ENCODE measurements at regions not wholly inside any gene's neighbourhood (a gene's known extent, or its start where the extent isn't known, plus 50 kb on each side); places are given as distances from the start of the nearest gene placed in this dataset.

- WGBS (ENCODE audit: insufficient coverage), result 86% methylated on average over 1 of the region's 4 CpGs
- ATAC-seq (ENCODE audit: low read depth) (no peak), DNase-seq (no peak)
- intact Hi-C loops (cut with micrococcal nuclease), result no loop called here
- no peak for TF ChIP-seq EZH2 (IDR thresholded peaks at IDR 0.05; ENCODE audit: borderline replicate concordance, insufficient read depth, low read depth, low read length, poor library complexity, severe bottlenecking)
- no peaks in the 10 kb centered on the region for H3K4me1 Mint-ChIP-seq
- no peaks in the 10 kb centered on the region for H3K9me3 Mint-ChIP-seq (ENCODE audit: insufficient read depth)
- no peak overlapping the region for H3K27ac ChIP-seq (ENCODE audit: low read length in 2 of 2)
- H3K27me3 ChIP-seq (replicated peaks in 1 of 4; ENCODE audit: control extremely low read depth in 1 of 4, control insufficient read depth in 3 of 4, insufficient read depth in 4 of 4, low read length in 3 of 4), result peaks cover 0 to 6% (median 3%) of the 10 kb centered on the region in 4 experiments
- peaks cover 33% of the 10 kb centered on the region for H3K27me3 Mint-ChIP-seq
- ChIA-PET CTCF (interaction anchor here (1.1 kb wide), 1 partner anchor 33 kb away, joined by 3 read pairs; no protein-coding TSS in a partner anchor), POLR2A (no interaction called here)
- no peaks in the 10 kb centered on the region for H4K20me1 ChIP-seq (ENCODE audit: control insufficient read depth, insufficient read depth, low read length, poor library complexity, severe bottlenecking)
- H3K4me1 ChIP-seq (ENCODE audit: control insufficient read depth in 2 of 2, insufficient read depth in 2 of 2, low read length in 2 of 2), result no peaks in the 10 kb centered on the region
- H3K9me3 ChIP-seq (ENCODE audit: control extremely low read depth in 1 of 3, control insufficient read depth in 2 of 3, insufficient read depth in 1 of 3, low read length in 2 of 3), result no peaks in the 10 kb centered on the region
- no peaks in the 10 kb centered on the region for H3K79me2 ChIP-seq (ENCODE audit: control insufficient read depth, insufficient read depth, low read length)
- H2AFZ ChIP-seq (ENCODE audit: insufficient read depth, low read depth, low read length, poor library complexity, severe bottlenecking), result no peak overlapping the region
- H3K4me3 Mint-ChIP-seq, result no peak overlapping the region
- H3K36me3 ChIP-seq (replicated peaks in 1 of 2; ENCODE audit: control extremely low read depth in 1 of 2, control insufficient read depth in 1 of 2, extremely low read depth in 1 of 2, insufficient read depth in 2 of 2, low read length in 1 of 2), result no peaks in the 10 kb centered on the region
- no peak overlapping the region for H3K4me2 ChIP-seq (replicated peaks; ENCODE audit: low read depth, low read length, poor library complexity, severe bottlenecking)
- H3K4me3 ChIP-seq (ENCODE audit: control extremely low read depth in 1 of 5, extremely low read depth in 1 of 5, insufficient read depth in 1 of 5, low read depth in 2 of 5, low read length in 4 of 5), result no peak overlapping the region
- H3K27ac Mint-ChIP-seq, result no peak overlapping the region
- H3K9ac ChIP-seq (ENCODE audit: low read length), result no peak overlapping the region
These were observed 69.7 kb downstream of the CMAS start for GRCh38 chr12:22115711-22116110.

GRCh38 chr12:22116376-22116775 is 70.4 kb downstream of the CMAS start:
- no CpG with 5 or more reads among the region's 5 CpGs for WGBS (ENCODE audit: insufficient coverage)
- Mint-ChIP-seq H3K4me3 (no peak overlapping the region), H3K27me3 (peaks cover 33% of the 10 kb centered on the region), H3K4me1 (peaks cover 4% of the 10 kb centered on the region), H3K9me3 (ENCODE audit: insufficient read depth) (no peaks in the 10 kb centered on the region), H3K27ac (no peak overlapping the region)
- no peak overlapping the region for H3K9ac ChIP-seq (ENCODE audit: low read length)
- ChIA-PET POLR2A (no interaction called here), CTCF (no interaction called here)
- no peaks in the 10 kb centered on the region for H3K79me2 ChIP-seq (ENCODE audit: control insufficient read depth, insufficient read depth, low read length)
- no peak for DNase-seq
- H3K4me3 ChIP-seq (ENCODE audit: control extremely low read depth in 1 of 5, extremely low read depth in 1 of 5, insufficient read depth in 1 of 5, low read depth in 2 of 5, low read length in 4 of 5), result no peak overlapping the region
- no peak overlapping the region for H2AFZ ChIP-seq (ENCODE audit: insufficient read depth, low read depth, low read length, poor library complexity, severe bottlenecking)
- peaks cover 0 to 5% of the 10 kb centered on the region in 2 donors for H3K4me1 ChIP-seq (ENCODE audit: control insufficient read depth in 2 of 2, insufficient read depth in 2 of 2, low read length in 2 of 2)
- no peak for TF ChIP-seq CTCF (IDR thresholded peaks at IDR 0.05)
- TF ChIP-seq EZH2 (IDR thresholded peaks at IDR 0.05; ENCODE audit: borderline replicate concordance, insufficient read depth, low read depth, low read length, poor library complexity, severe bottlenecking), result no peak
- no peaks in the 10 kb centered on the region for H3K9me3 ChIP-seq (ENCODE audit: control extremely low read depth in 1 of 3, control insufficient read depth in 2 of 3, insufficient read depth in 1 of 3, low read length in 2 of 3)
- no peak overlapping the region for H3K4me2 ChIP-seq (replicated peaks; ENCODE audit: low read depth, low read length, poor library complexity, severe bottlenecking)
- H3K36me3 ChIP-seq (replicated peaks in 1 of 2; ENCODE audit: control extremely low read depth in 1 of 2, control insufficient read depth in 1 of 2, extremely low read depth in 1 of 2, insufficient read depth in 2 of 2, low read length in 1 of 2), result no peaks in the 10 kb centered on the region
- peaks cover 0 to 6% (median 3%) of the 10 kb centered on the region in 4 experiments for H3K27me3 ChIP-seq (replicated peaks in 1 of 4; ENCODE audit: control extremely low read depth in 1 of 4, control insufficient read depth in 3 of 4, insufficient read depth in 4 of 4, low read length in 3 of 4)
- ATAC-seq (ENCODE audit: low read depth), result no peak
- H4K20me1 ChIP-seq (ENCODE audit: control insufficient read depth, insufficient read depth, low read length, poor library complexity, severe bottlenecking), result no peaks in the 10 kb centered on the region
- no peak overlapping the region for H3K27ac ChIP-seq (ENCODE audit: low read length in 2 of 2)
- intact Hi-C loops (cut with micrococcal nuclease), result no loop called here
